OCI-LY3 (cell line): ENCODE measurements at regions not wholly inside any gene's neighbourhood (a gene's known extent, or its start where the extent isn't known, plus 50 kb on each side); places are given as distances from the start of the nearest gene placed in this dataset.

Experiments
- H2AFZ ChIP-seq: fragments of 200-600, 300-600 bp; shearing (Covaris generic); 2 replicates; pipeline ENCODE4 v1.6.0; 2014; ENCODE audit warnings: antibody characterized with exemption, low read depth, low read length
- H3K27ac ChIP-seq: fragments of 200-600, 300-600 bp; sonication (generic); 2 replicates; pipeline ENCODE4 v1.5.1; 2014; ENCODE audit warnings: mild to moderate bottlenecking, low read length, moderate library complexity, mixed read lengths
- H3K27me3 ChIP-seq: fragments of 200-600, 300-600 bp; sonication (generic); 2 replicates; pipeline ENCODE4 v1.6.1; 2014; ENCODE audit warnings: low read depth, low read length, mixed read lengths
- H3K36me3 ChIP-seq: fragments of 200-600, 300-600 bp; sonication (generic); replicated peaks from 2 replicates; pipeline ENCODE3; 2014; ENCODE audit warnings: low read depth, low read length, mixed read lengths
- H3K4me1 ChIP-seq: fragments of 300-600, 200-600 bp; sonication (generic); 2 replicates; pipeline ENCODE4 v1.6.1; 2014; ENCODE audit warnings: low read length, mixed read lengths
- H3K4me2 ChIP-seq: fragments of 200-600, 300-600 bp; sonication (generic); 2 replicates; pipeline ENCODE4 v1.6.1; 2014; ENCODE audit warnings: low read length, mixed read lengths
- H3K4me3 ChIP-seq: fragments of 300-600, 200-600 bp; sonication (generic); 2 replicates; pipeline ENCODE4 v1.5.1; 2014; ENCODE audit warnings: antibody characterized with exemption, mild to moderate bottlenecking, low read length, moderate library complexity
- H3K79me2 ChIP-seq: fragments of 300-600, 200-600 bp; shearing (Covaris generic); 2 replicates; pipeline ENCODE4 v1.6.1; 2014; ENCODE audit warnings: mild to moderate bottlenecking, low read length, mixed read lengths
- H3K9ac ChIP-seq: fragments of 300-600, 200-600 bp; shearing (Covaris generic); 2 replicates; pipeline ENCODE4 v1.6.0; 2014; ENCODE audit warnings: mild to moderate bottlenecking, low read length, moderate library complexity
- H3K9me3 ChIP-seq: fragments of 200-600, 300-600 bp; shearing (Covaris generic); 2 replicates; pipeline ENCODE4 v1.6.1; 2014; ENCODE audit warnings: low read length, mixed read lengths; ENCODE audit not compliant: insufficient read depth
- H4K20me1 ChIP-seq: fragments of 200-600, 300-600 bp; sonication (generic); 2 replicates; pipeline ENCODE4 v1.6.1; 2016; ENCODE audit warnings: low read length, mixed read lengths; ENCODE audit not compliant: insufficient read depth
- CTCF ChIP-seq: fragments of 200-600, 300-600 bp; sonication (generic); IDR thresholded peaks from 2 replicates; pipeline ENCODE4 v1.5.1; 2014; ENCODE audit warnings: antibody characterized with exemption, low read length, low read depth
- EZH2phosphoT487 ChIP-seq: fragments of 200-600 bp; shearing (Covaris generic); IDR thresholded peaks from 2 replicates; pipeline ENCODE4 v1.6.1; 2018; ENCODE audit warnings: antibody characterized with exemption, mixed run types, low read depth

GRCh38 chr12:4169531-4169930 lies 104.0 kb upstream of the CCND2 start:
- H3K4me2 ChIP-seq, result peak overlapping the region; percentile 38
- no peaks in the 10 kb centered on the region for H3K36me3 ChIP-seq
- peak overlapping the region; percentile 15; the same call in 1 of the 2 replicates for H2AFZ ChIP-seq

GRCh38 chr12:4168036-4168435 lies 105.5 kb upstream of the CCND2 start:
- Histone ChIP-seq H3K9me3 (no peaks in the 10 kb centered on the region), H3K27ac (no peak overlapping the region), H3K9ac (no peak overlapping the region), H3K79me2 (no peaks in the 10 kb centered on the region), H3K27me3 (no peaks in the 10 kb centered on the region), H3K4me2 (peak overlapping the region; percentile 42), H3K36me3 (no peaks in the 10 kb centered on the region), H3K4me1 (peaks cover 51% of the 10 kb centered on the region), H4K20me1 (no peaks in the 10 kb centered on the region), H2AFZ (no peak overlapping the region), H3K4me3 (no peak overlapping the region; the same call in 1 of the 2 replicates)
- TF ChIP-seq EZH2phosphoT487 (no peak), CTCF (0 out of 2 replicates have a peak, but pooled peaks have one; percentile 7)

More at GRCh38 chr12:4169531-4169930, 104.0 kb upstream of the CCND2 start:
- Histone ChIP-seq H3K27ac (no peak overlapping the region), H3K79me2 (no peaks in the 10 kb centered on the region), H3K9ac (no peak overlapping the region; the same call in 1 of the 2 replicates), H3K4me3 (peak overlapping the region; percentile 2; the same call in 1 of the 2 replicates), H3K4me1 (peaks cover 47% of the 10 kb centered on the region), H3K9me3 (no peaks in the 10 kb centered on the region), H4K20me1 (no peaks in the 10 kb centered on the region), H3K27me3 (no peaks in the 10 kb centered on the region)
- TF ChIP-seq CTCF (no peak), EZH2phosphoT487 (no peak)

DNA sequence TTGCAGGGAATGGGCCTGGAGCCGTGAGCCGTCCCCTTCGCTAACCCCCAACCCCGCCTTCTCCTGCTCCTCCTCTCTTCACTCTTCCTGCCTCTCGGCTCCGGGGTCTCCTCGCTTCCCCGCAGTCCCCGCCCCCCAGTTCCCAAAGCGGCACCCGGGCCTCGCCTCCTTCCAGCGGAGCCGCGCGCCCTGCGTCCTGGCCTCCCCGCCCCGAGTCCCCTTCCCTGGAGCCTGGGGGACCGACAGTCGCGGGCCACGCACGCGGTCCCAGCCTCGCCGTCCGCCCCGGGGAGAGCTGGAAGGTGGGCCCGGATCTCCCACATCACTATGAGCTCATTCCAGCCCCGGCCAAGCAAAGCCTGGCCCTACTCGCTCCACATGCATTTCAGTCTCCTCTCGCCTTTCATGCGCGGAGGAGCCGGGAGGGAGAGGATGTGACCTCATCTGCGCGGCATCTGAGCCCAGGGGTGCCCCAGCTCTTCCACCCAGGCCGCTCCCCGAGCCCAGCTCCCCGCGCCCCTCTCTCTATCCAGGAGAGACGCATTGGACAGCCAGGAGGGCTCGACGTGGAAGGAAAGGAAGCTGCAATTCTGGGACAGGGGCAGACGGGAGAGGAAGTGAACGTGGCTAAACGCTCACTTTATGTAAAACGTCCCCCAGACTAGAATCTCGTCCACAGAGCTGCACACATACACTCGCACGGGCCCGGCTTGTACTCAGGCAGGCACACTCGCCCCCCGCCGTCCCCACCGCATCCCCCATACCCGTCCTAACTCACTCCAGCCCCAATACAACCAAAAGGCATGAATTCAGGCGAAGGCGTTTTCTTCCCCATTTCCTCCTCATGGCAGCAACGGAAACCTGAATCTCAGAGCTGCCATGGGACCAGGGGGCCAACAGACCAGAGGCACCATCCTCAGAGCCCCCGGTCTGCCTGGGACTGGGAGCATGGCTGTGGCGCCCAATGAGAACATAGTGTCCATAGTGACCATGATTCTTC lies 108.7 kb upstream of the CCND2 start:
- no peak for TF ChIP-seq CTCF
- TF ChIP-seq EZH2phosphoT487, result no peak
- H3K9ac ChIP-seq, result peak overlapping the region; percentile 84
- H3K4me1 ChIP-seq, result peaks cover 61% of the 10 kb centered on the region
- H3K27ac ChIP-seq, result peak overlapping the region; percentile 63
- no peaks in the 10 kb centered on the region for H4K20me1 ChIP-seq
- peak overlapping the region; percentile 82 for H3K4me2 ChIP-seq
- H2AFZ ChIP-seq, result peak overlapping the region; percentile 61
- peaks cover 5% of the 10 kb centered on the region for H3K36me3 ChIP-seq
- no peaks in the 10 kb centered on the region; the same call in 1 of the 2 replicates for H3K9me3 ChIP-seq
- H3K79me2 ChIP-seq, result no peaks in the 10 kb centered on the region
- peak overlapping the region; percentile 78 for H3K4me3 ChIP-seq
- H3K27me3 ChIP-seq, result no peaks in the 10 kb centered on the region

GRCh38 chr12:4164188-4164558 lies 109.4 kb upstream of the CCND2 start:
- H3K27ac ChIP-seq, result peak overlapping the region; percentile 63
- peaks cover 5% of the 10 kb centered on the region for H3K36me3 ChIP-seq
- peak overlapping the region; percentile 84 for H3K9ac ChIP-seq
- H4K20me1 ChIP-seq, result no peaks in the 10 kb centered on the region
- TF ChIP-seq CTCF (no peak), EZH2phosphoT487 (no peak)
- H2AFZ ChIP-seq, result no peak overlapping the region
- peak overlapping the region; percentile 78 for H3K4me3 ChIP-seq
- peak overlapping the region; percentile 82 for H3K4me2 ChIP-seq
- peaks cover 57% of the 10 kb centered on the region for H3K4me1 ChIP-seq
- no peaks in the 10 kb centered on the region; the same call in 1 of the 2 replicates for H3K9me3 ChIP-seq
- no peaks in the 10 kb centered on the region for H3K27me3 ChIP-seq
- no peaks in the 10 kb centered on the region for H3K79me2 ChIP-seq
